RWPE1 (cell line): ENCODE measurements at regions not wholly inside any gene's neighbourhood (a gene's known extent, or its start where the extent isn't known, plus 50 kb on each side); places are given as distances from the start of the nearest gene placed in this dataset.

Experiments
- CTCF ChIA-PET: fragments of 350-600 bp; sonication (Branson Sonifier 250); formaldehyde crosslinking; extraction: SDS; loops from one replicate; lab custom pipeline; 2021; lab: Yijun Ruan, JAX
- POLR2A ChIA-PET: fragments of 400-600 bp; formaldehyde crosslinking; extraction: SDS; loops from one replicate; lab custom pipeline; 2020; ENCODE audit warnings: antibody characterized with exemption; ENCODE audit not compliant: low non-redundant PET; lab: Yijun Ruan, JAX
- DNase-seq: peaks from one replicate; pipeline ENCODE4 v3.0.0; 2012; ENCODE audit warnings: low spot score
- H3K27ac ChIP-seq: fragments of 450-650 bp; 2 replicates; pipeline ENCODE4 v1.5.1; 2017
- TF ChIP-seq, protein P1 (sequence below): fragments of 450-650 bp; conservative IDR thresholded peaks from 2 replicates; pipeline ENCODE4 v1.5.1; 2017; ENCODE audit warnings: low read depth, mild to moderate bottlenecking

DNA sequence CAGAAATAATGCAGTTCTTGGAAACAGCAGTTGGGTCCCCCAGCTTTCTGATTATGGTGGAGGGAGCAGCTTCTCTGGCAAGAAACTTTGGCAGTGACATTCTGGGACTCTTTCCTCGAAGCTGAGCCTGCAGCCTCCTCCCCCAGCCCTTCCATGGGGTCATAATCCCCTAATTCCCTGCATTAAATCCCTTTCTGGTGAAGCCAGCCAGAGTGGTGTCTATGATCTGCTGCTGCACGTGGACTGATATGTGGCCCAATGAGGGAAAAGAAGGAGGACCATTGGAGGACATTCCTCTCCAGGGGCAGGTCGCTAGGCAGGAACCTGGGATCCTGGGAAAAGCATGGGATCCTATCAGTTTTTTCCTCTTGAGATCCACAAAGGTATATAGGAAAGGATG, 470.5 kb downstream of the RPS24 start:
- ChIA-PET CTCF (interaction anchor here (0.7 kb wide), 1 partner anchor 16 kb away, joined by 3 read pairs; no protein-coding TSS in a partner anchor), POLR2A (no interaction called here)
- TF ChIP-seq, protein P1, sequence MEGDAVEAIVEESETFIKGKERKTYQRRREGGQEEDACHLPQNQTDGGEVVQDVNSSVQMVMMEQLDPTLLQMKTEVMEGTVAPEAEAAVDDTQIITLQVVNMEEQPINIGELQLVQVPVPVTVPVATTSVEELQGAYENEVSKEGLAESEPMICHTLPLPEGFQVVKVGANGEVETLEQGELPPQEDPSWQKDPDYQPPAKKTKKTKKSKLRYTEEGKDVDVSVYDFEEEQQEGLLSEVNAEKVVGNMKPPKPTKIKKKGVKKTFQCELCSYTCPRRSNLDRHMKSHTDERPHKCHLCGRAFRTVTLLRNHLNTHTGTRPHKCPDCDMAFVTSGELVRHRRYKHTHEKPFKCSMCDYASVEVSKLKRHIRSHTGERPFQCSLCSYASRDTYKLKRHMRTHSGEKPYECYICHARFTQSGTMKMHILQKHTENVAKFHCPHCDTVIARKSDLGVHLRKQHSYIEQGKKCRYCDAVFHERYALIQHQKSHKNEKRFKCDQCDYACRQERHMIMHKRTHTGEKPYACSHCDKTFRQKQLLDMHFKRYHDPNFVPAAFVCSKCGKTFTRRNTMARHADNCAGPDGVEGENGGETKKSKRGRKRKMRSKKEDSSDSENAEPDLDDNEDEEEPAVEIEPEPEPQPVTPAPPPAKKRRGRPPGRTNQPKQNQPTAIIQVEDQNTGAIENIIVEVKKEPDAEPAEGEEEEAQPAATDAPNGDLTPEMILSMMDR = no peak
- no peak overlapping the region for H3K27ac ChIP-seq
- no peak for DNase-seq

DNA sequence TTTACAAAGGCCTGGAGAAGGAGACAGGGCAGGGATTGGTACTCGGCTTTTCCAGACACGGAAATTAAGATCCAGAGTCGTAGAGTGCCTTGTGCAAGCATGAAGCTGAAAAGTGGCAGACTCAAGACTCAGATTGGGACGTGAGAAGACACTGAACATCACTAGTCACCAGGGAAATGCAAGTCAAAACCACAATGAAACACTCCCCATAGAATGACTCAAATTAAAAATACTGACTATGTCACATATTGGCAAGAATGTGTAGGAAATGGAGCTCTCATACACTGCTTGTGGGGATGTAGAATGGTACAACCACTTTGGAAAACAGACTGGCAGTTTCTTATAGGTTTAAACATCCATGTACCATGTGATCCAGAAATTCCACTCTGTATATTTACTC, 472.0 kb downstream of the RPS24 start:
- ChIA-PET CTCF (interaction anchor here (0.6 kb wide), 1 partner anchor 9 kb away, joined by 3 read pairs; no protein-coding TSS in a partner anchor), POLR2A (no interaction called here)
- TF ChIP-seq, protein P1 = no peak
- DNase-seq = no peak
- no peak overlapping the region for H3K27ac ChIP-seq

DNA sequence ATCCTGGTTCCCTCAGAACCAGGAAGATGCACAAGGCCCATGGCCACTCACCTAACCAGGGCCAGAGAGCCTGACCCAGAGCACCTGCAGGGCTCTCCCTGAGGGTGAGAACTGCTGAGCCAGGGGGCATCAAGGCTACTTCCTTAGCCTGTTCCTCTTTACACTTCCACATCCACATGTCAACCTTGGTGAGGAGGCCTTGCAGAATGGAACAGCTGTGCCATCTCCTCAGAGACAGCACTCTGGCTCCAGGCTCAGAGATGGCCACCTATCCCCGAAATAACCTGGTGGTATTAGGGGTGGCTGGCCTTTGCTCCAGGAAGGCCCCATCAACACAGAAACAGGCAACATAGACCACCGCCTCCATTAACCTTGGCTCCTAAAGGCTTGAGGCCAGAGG, 473.0 kb downstream of the RPS24 start:
- ChIA-PET CTCF (no interaction called here), POLR2A (no interaction called here)
- DNase-seq = no peak
- H3K27ac ChIP-seq = no peak overlapping the region
- TF ChIP-seq, protein P1 = no peak

DNA sequence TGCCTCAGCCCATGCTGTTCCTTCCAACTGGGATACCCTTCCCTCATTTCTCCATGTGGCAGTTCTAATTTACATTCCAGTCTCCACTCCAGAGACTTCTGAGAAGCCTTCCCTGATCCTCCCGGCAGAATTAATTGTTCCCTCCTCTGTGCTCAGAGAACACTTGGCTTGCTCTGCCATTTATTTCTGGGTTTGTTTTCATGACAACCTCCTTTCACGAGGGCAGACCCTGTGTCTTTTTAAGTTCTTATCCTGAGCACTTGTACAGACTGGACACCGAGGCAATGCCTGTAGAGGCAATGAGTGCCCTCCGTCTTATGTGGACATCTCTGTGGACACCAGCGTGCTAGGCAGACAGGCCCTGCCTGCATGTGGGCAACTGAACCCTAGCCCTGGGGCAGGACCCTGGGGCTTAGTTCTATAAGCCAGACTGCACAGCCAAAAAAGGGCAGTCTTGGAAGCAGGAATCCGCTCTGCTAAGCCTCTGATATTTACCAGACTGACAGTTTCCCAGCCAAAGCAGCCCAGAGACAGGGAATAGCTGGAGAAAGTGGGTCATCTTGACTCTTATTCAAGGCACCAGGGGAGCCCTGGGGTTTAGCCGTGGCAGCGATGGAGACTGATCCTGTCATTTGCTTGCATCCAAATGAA, 474.0 kb downstream of the RPS24 start:
- ChIA-PET POLR2A (no interaction called here), CTCF (interaction anchor here (0.7 kb wide), 1 partner anchor 26 kb away, joined by 3 read pairs; no protein-coding TSS in a partner anchor)
- TF ChIP-seq, protein P1 = no peak
- DNase-seq = no peak
- H3K27ac ChIP-seq = no peak overlapping the region

DNA sequence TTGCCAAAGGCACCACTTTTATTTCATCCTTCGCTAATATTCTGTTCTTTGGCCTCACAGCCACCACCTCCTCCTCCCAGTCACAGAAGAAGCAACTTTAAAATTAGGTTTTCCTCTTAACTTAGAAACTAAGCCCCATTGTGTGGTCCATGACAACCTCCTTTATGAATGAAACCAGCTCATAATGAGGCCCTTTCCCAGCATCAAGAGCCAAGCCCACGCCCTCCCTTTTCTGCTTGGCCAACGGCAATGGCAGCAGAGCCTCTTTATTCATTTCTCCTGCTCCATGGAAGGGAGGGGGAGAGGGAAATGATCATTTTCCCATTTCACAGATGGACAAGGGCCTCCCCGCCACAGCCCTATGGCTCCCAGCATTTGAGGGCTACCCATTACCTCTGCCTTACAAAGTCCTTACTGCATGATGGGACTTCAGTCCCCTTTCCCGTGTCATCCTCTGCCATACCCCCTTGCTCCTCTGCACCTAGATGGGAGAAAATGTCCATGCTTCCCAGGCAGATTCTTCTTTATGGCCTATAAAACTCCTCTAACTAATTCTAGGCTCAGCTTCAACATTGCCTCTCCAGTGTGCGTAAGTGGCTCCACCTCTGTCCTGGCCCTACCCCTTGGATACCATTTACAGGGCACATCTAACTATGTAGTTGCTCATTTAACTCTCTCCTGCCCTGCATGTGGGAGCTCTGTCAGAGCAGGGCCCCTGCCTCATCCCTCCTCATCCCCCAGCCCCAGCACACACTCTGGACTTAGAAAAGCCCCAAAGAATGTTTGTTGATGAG, 475.5 kb downstream of the RPS24 start:
- ChIA-PET POLR2A (no interaction called here), CTCF (interaction anchor here (0.6 to 0.7 kb wide), 2 partner anchors 65 to 324 kb away, joined by 3 to 5 read pairs; no protein-coding TSS in a partner anchor)
- no peak for DNase-seq
- TF ChIP-seq, protein P1 = no peak
- no peak overlapping the region for H3K27ac ChIP-seq

DNA sequence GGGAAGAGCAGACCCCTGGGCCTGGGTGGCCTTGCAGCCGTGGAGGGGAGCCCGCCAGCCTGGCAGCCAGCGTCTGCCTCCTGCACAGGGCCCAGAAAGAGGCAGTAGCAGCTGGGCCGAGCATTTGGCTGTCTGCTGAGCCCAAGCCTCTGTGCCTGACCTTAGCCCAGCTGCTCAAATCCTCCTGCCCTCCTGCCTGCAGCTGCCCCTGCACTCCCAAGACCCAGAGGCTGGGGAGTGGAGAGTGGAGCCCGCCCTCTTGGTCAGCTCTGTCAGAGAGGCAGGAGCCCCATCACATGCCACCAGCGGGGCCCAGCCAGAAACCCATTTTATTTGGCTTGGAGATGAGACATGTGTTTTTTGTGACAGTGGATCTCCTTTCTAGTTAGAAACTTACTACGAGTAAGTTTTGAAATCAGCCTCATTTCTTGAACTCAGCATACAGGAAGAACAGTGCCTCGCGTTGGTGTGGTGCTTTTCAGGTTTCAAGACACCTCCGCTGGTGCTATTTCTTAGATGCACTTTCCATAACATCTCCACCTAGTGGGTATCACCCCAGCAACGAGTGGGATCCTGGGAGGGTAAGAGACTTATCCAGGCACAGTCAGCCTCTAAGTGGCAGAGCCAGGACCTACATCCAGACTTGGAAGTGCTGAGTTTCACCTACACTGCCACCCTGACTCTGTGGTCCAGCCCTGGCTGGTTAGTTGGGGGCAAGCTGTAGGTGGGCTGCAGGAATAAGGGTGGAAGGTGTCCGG, 477.1 kb downstream of the RPS24 start:
- ChIA-PET CTCF (no interaction called here), POLR2A (no interaction called here)
- TF ChIP-seq, protein P1 = no peak
- no peak overlapping the region for H3K27ac ChIP-seq
- no peak for DNase-seq
